GM19397 (cell line): ENCODE measurements at regions not wholly inside any gene's neighbourhood (a gene's known extent, or its start where the extent isn't known, plus 50 kb on each side); places are given as distances from the start of the nearest gene placed in this dataset.

Experiments
- ATAC-seq: cut with Tn5 transposase; IDR thresholded peaks from one replicate; pipeline ENCODE4 v1.9.1; 2021; ENCODE audit warnings: mild to moderate bottlenecking, moderate library complexity; ENCODE audit not compliant: unreplicated experiment

GRCh38 chr4:125994024-125994423, 679.3 kb downstream of the FAT4 start:
- ATAC-seq = no peak

- ATAC-seq = no peak
Measured at GRCh38 chr4:125994430-125994829, 679.7 kb downstream of the FAT4 start.

GRCh38 chr4:126004941-126005340, 690.2 kb downstream of the FAT4 start:
- ATAC-seq = no peak

- ATAC-seq = no peak
Measured at GRCh38 chr4:126007142-126007541, 692.4 kb downstream of the FAT4 start.

GRCh38 chr4:126012691-126013290, 698.0 kb downstream of the FAT4 start:
- ATAC-seq = no peak

GRCh38 chr4:126018274-126018673, 703.5 kb downstream of the FAT4 start:
- no peak for ATAC-seq

- no peak for ATAC-seq
Measured at GRCh38 chr4:126023896-126024295, 709.1 kb downstream of the FAT4 start.

- ATAC-seq = no peak
Measured at GRCh38 chr4:126027601-126028000, 712.8 kb downstream of the FAT4 start.

- no peak for ATAC-seq
Measured at GRCh38 chr4:126028876-126029275, 714.1 kb downstream of the FAT4 start.

GRCh38 chr4:126037231-126037630, 722.5 kb downstream of the FAT4 start:
- no peak for ATAC-seq

GRCh38 chr4:126038502-126039144, 723.9 kb downstream of the FAT4 start:
- ATAC-seq = no peak

GRCh38 chr4:126046081-126046614, 731.4 kb downstream of the FAT4 start:
- no peak for ATAC-seq

GRCh38 chr4:126047114-126047513, 732.4 kb downstream of the FAT4 start:
- ATAC-seq = no peak

GRCh38 chr4:126051689-126052424, 737.1 kb downstream of the FAT4 start:
- no peak for ATAC-seq

- ATAC-seq = no peak
Measured at GRCh38 chr4:126056116-126056650, 741.4 kb downstream of the FAT4 start.

- no peak for ATAC-seq
Measured at GRCh38 chr4:126057371-126057770, 742.6 kb downstream of the FAT4 start.

- no peak for ATAC-seq
Measured at GRCh38 chr4:126058596-126058995, 743.8 kb downstream of the FAT4 start.

GRCh38 chr4:126061655-126062054, 746.9 kb downstream of the FAT4 start:
- ATAC-seq = no peak

- ATAC-seq = no peak
Measured at GRCh38 chr4:126065016-126065415, 750.3 kb downstream of the FAT4 start.

- no peak for ATAC-seq
Measured at GRCh38 chr4:126071346-126072333, 756.9 kb downstream of the FAT4 start.
